GM21360 (cell line): ENCODE measurements at regions not wholly inside any gene's neighbourhood (a gene's known extent, or its start where the extent isn't known, plus 50 kb on each side); places are given as distances from the start of the nearest gene placed in this dataset.
"Not testable (repeated sequence)": the region's sequence is repeated elsewhere in the genome, so short reads cannot be mapped to it uniquely, and the experiment has no call there.

Experiments
- ATAC-seq: cut with Tn5 transposase; IDR thresholded peaks from one replicate; pipeline ENCODE4 v1.9.1; 2021; ENCODE audit warnings: mild to moderate bottlenecking, moderate library complexity; ENCODE audit not compliant: unreplicated experiment

DNA sequence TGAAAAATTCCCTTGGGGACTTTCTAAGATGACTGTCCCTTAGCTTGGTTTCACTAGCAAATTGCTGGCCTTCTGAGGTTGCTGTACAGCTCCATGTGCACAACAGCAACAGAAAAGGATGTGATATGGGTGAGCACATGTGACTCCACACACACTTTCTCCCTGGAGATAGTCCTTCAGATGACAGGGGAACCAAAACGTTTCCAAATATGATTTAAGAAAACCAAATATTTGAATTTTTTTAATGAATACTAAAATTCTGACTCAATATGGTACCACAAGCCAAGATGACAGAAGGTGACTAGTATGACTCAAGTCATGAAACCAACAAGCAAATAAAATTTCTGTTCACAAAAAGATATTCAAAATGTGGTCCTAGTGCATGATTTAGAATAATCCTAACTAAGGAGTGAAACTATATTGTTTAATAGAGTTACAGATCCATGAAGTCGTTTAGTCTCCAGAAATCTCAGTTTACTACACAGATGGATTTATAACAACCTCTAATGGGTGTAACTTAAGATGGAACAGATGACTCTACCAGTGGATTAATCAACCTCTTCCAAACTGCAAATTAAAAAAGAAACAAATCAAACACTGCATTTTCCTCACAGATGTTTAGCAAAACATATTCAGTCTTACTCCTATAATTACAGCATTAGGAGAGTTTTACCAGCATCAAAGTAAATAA, 144.8 kb upstream of the PIK3R1 start:
- peak; percentile 86 for ATAC-seq

DNA sequence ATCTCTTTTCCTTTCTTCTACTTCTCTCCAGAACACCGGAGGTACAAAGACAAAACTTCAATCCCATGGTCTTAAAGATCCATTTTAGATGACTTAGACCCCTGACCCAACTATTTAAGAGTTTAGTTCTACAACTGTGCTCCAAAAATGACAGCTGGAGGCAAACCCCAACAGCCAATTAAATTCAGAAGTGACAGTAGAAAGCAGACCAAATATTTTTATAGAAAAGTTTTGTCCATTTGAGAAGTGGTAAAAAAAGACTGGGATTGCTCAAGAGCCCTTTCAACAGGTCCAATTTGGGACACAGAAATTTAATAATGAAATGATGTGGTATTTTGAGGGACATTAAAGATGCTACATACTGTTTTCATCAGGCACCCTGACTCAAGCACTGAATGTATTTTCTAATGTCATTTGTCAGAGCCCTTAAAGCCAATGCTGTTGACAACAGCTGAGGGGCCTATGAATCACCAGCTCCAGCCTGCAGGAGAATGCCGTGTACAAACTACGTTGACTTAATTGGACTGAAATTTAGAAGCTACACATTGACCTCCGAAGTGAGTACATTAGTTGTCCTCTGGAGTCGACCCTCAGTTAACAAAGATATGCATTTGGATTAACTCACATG, 147.5 kb upstream of the PIK3R1 start:
- no peak for ATAC-seq

DNA sequence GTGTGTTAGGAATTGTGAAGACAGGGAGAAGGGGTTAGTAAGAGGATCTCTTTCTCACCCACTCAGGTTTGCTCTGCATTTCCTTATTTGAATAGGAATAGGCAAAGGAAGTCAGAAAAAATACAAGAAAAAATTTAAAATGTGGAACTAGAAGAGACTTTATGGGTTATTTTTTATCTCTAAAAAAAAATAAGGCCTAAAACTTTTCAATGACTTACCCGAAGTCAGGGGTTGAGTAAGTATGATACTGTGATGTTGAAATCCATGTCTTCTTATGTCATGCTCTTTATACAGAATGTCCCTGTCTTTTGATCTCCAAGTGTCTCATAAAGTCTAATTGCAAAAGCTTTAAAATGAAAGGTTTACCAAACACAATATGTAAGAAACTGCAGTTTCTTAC, 148.3 kb upstream of the PIK3R1 start:
- ATAC-seq = no peak

DNA sequence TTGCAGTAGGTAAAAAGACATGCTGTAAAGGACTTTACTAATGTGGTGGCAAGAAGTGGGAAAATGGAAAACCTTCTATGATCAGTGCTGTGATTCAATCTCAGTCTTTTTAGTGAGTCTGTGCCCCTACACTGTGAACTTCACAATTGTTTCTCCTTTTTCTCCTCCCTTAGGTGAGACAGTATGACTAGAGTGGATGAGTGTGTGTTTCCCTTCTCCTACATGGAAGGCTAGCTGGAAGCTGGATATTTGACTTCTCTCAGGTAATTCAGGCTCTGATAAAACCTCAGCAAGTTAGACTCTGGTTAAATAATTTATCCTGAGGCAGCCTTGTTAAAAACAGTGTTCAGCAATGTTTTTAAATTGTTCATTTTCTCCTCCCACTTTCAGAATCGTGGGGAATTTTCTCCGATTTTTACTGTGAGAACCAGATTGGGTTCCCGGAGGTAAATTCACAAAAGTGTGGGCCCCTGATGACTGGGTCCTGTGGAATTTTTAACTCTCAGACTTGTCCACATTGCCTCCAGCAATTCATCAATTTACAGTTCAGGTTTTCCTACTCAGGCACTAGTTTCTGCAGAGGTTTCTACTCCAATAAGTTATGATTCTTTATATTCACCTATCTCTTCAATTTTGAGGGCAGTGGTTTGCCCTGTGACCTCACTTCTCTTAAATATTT, 149.1 kb upstream of the PIK3R1 start:
- ATAC-seq = no peak

DNA sequence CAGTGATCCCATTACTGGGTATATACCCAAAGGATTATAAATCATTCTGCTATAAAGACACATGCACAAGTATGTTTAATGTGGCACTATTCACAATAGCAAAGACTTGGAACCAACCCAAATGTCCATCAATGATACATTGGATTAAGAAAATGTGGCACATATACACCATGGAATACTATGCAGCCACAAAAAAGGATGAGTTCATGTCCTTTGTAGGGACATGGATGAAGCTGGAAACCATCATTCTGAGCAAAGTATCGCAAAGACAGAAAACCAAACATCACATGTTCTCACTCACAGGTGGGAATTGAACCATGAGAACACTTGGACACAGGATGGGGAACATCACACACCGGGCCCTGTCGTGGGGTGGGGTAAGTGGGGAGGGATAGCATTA, 150.2 kb upstream of the PIK3R1 start:
- ATAC-seq = not testable (repeated sequence)

DNA sequence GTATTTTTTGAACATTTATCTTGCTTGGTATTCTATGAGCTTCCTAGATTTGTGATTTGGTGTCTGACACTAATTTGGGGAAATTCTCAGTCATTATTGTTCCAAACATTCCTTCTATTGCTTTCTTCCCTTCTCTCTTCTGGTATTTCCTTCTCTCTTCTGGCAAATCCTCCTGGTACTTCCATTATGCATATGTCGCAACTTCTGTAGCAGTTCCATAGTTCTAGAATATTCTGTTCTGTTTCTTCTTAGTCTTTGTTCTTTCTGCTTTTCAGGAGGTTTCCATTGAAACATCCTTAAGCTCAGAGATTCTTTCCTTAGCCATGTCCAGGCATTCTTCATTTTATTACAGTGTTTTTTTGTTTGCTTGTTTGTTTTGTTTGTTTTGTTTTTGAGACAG, 155.2 kb upstream of the PIK3R1 start:
- no peak for ATAC-seq

DNA sequence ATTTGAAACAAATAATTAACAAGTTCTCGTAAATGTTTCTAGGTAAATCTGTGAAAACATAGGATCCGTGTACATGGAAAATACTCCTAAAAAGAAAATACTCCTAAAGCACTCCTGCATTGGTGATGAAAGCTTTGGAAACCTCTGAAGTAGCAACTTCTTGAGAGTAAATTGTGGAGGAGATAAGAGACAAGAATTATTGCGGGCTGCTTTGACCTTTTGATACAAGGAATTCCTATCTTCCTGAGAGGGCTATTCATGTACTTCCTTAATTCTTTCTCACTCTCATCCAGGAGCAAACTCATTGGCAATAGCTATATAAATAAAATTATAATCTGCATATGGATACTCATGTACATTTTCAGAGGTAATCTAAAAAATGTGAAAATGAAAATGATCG, 158.4 kb upstream of the PIK3R1 start:
- no peak for ATAC-seq

DNA sequence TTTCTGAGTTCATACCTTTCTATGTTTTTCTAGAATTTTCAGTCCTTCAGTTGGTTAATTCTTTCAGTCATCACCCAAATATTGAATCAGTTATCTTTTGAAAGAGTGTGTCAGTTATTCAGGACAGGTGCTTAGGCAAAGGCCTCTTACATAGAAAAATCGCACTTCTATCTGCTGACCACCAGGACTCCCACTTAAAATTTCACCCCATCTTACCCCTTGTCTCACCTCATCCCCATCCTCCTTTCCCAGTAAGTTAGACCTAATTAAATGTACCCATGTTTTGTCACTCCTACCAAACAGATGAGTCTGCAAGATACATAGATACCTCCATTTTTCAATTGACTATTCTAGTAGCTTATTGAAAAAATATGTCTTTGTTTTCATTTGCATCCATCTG, 159.9 kb upstream of the PIK3R1 start:
- no peak for ATAC-seq

DNA sequence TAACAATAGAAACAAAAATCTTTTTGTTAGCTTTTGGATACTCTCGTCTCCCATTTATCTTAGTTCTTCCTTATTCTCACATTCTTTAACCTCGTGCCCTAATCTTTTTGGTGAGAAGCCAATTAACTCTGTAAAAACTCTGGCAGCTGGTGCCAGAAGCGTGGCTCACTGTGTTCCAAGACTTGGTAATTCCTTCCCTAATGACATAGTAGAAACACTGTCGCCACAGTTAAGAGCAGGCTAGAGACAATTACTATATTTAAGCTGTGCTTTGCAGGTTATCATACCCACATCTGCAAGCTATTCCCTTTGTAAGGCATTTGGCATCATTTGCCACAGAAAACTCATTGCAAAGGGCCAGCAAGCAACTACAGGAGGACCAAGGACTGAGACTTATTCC, 160.9 kb upstream of the PIK3R1 start:
- ATAC-seq = no peak

DNA sequence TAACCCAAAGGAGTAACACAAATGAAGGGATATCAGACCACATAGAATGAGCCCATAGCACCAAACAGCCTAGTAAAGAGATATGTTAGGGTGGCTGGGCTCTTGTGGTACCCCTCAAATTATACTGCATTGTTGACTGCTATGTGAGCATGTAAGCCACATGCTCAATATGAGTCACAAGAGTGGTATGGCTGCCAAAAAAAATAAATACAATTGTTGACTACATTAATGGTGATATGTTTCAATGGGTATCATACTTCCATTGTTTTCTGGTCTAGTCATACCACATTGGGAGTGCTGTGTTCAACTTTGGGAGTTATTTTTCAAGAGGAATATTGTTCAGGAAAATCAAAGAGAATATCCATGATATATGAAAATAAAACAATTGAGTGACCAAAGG, 162.4 kb upstream of the PIK3R1 start:
- no peak for ATAC-seq

DNA sequence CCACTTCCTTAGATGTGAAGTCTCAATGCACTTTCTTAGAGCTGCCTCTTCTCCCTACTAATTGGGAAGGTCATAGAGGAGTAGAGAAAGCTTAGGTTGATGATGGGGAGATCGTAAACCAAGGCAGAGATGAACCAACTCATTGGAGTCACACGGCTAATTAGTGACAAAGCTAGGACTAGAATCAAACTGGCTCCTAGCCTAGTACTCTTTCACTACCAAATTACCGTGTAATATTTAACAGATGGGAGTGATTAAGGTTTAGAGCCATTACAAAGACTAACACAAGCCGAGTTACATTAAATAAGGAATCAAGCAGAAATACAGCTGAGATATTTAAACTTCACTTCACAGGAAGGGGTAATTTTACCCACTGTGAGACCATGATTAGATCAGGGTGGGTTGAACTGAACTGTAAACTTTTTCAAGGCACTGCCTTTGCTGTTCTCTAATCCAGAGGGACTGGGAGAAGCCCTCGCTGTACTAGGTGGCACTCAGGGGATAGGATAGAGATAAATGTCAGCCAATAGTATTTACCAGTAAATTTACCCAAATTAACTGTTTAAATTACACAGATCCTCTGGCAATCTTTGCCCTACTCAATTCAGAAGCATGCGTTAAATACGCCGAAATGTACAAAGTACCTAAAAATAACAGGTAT, 166.4 kb upstream of the PIK3R1 start:
- ATAC-seq = no peak

DNA sequence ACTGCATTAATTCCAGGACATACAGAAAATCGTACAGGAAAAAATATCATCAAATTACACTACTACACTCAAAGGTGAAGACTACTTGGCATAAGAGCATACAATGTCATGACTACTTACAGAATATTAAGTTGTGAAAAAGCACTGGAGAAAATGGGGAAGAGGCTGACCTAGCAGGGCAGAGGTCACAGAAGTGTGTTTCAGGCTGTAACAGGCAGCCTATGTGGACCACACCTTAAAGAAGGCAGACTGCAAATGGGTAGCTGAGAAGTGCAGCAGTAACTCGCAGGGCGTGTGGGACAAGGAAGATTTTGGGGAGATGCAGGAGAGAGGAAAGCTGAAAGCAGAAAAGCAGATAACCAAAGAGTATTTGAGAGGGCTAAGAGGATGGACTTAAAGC, 167.0 kb upstream of the PIK3R1 start:
- no peak for ATAC-seq

DNA sequence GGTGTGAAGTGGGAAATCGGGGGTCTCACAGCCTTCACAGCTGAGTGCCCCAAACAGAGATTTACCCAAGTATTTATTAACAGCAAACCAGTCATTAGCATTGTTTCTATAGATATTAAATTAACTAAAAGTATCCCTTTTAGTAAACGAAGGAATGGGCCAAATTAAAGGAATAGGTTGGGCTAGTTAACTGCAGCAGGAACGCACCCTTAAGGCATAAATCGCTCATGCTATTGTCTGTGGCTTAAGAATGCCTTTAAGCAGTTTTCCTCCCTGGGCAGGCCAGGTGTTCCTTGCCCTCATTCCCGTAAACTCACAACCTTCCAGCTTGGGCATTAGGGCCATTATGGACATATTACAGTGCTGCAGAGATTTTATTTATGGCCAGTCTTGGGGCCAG, 167.5 kb upstream of the PIK3R1 start:
- not testable (repeated sequence) for ATAC-seq

DNA sequence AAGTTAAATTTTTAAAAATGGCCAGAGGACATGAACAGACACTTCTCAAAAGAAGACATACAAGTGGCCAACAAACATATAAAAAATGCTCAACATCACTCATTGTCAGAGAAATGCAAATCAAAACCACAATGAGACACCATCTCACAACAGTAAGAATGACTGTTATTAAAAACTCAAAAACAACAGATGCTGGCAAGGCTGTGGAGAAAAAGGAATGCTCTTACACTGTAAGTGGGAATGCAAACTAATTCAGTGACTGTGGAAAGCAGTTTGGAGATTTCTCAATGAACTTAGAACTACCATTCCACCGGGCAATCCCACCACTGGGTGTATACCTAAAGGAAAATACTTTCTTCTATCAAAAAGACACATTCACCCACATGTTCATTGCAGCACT, 168.5 kb upstream of the PIK3R1 start:
- no peak for ATAC-seq

DNA sequence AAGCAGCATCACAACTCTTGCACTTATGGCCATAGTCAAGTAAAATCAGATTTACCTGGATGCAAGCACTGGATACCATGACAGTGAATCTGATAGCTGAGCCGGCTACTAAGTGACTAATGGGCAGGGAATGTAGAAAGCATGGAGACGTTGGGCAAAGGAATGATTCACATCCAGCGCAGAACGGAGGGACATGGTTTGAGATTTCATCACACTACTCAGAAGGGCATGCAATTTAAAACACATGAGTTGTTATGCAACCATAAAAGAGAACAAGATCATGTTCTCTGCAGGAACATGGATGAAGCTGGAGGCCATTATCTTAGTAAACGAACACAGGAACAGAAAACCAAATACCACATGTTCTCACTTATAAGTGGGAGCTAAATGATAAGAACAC, 169.1 kb upstream of the PIK3R1 start:
- no peak for ATAC-seq

DNA sequence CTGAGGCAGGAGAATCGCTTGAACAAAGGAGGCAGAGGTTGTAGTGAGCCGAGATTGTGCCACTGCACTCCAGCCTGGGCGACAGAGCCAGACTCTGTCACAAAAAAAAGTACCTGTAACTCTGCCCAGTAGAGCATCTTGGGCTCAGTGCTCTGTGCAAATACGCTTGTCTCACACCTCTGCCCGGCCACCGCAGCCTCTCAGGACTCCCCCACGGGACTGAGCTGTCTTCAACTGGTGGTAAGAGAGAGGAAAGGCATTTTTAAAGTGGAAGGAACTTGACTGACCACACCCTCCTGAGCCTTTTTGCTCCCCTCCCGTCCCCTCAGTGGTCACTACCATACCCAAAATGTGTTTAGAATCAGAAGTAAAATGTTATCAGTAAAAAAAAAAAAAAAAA, 174.3 kb upstream of the PIK3R1 start:
- peak; percentile 67 for ATAC-seq

DNA sequence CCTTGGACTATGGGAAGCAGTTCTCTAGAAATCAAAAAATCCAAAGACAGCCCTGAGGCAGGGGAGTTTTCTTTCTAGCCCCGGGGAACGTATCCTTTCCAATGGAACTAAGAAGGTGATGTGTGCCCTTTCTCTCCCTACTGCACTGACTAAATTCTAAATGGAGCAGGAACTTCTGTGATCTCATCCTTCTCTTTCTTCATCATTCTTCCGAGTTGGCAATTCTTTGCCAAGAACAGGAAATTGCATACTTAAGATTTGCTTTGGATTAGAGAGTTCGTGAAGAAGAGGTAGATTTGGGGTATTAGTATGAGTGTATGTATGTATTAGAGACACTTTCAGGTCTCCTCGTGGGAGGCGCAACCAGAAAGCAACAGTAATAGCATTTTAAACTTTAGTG, 178.0 kb upstream of the PIK3R1 start:
- ATAC-seq = no peak

DNA sequence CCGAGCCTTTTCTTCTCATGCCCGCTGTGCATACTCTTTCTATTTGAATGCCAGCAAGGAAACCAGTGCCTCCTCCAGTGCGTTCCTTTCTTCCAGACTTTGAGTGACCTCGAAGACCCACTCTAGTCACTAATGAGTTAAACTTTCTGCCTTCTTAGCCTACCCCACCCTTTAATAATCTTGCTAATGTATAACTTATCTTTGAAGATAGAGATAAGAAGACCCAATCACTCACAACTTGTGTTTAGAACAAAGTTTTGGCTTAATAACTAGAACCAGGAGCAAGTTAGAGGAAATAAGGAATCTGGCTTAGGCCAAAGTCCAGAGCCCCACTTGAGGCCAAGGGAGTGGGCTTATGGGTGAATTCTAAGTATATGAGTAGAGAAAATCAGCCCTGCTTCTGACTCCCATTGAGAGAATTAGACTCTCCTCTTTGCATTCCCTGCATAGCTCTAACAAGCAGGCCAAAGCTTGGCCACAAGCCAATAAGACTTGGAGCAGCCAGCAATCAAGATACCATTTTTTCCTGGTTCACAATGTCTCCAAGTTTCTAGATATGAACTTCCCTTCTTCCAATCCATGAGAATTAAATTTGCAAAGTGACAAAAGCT, 181.5 kb upstream of the PIK3R1 start:
- no peak for ATAC-seq

DNA sequence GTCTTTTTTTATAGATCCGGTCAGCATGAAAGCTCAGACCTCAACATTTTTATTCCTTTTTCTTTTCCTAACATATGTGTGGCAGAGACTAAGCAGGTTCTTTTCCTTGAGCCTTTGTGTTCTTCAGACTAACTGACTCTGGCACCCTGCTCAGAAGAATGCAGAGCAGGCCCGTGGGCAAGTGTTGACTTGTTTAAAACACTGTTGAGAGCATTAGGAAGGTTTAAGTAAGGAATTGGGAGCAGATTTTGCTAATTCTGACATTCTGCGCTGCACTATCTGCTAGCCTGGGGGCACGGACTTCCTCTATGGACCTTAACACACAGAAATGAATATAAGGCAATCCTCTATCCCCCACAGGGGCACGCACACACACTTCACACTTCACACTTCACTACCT, 182.5 kb upstream of the PIK3R1 start:
- no peak for ATAC-seq

DNA sequence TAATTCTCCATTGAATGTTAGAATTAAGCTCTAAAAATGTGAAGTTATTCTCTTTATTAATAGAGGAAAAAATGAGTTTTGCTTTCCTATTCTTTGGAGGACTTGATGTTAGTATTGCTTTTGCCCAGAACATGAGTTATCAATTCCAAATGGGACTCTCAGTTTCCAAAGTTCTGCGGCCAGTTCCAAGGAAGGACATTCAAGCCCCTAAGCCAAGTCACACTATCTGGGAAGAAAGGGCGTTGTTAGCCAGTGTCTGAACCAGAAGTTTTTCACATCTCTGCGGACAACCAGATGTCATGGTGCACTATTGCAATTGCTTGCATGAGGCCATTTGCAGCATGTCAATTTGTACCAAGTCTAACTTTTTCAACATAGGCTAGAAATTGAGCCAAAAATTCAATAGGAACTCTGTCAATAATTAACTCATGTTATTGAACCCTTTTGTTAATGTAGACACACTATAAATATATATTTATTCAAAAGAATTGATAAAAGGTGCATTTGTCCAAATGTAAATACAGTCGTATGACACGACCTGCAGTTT, 183.3 kb upstream of the PIK3R1 start:
- no peak for ATAC-seq

DNA sequence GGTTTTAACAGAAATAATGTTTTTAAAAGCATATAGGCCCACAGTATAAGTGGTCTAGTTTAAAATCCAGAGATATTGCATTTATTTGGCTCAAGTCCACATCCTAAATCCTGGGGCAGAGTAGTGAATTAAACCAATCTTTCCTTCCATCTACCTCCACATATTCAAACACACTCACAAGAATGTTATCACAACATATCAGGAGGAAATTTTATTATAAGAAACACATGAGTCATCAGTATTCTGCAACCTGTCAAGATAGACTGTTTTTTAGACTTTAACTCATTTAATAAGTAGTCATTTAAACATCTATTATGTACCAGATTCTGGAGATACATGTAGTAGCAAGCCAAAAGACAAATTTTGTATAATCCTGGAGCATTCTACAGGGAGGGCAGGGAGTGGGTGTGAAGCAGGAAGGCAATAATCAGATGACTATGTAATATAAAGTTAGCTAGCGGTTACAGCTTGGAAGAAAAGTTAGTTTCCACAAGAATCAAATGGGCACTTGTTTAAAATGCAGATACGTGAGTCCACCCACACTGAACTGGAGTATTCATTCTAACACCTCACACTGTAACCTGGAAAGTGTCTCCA, 187.3 kb upstream of the PIK3R1 start:
- ATAC-seq = no peak
